ENCODE measurements at regions not wholly inside any gene's neighbourhood (a gene's known extent, or its start where the extent isn't known, plus 50 kb on each side); places are given as distances from the start of the nearest gene placed in this dataset.

GRCh38 chr1:244322791-244323521 is 128.8 kb downstream of the ADSS2 start:
- Histone ChIP-seq H3K27ac (replicated peaks) (peak overlapping the region; percentile 44), H3K4me3 (replicated peaks; ENCODE audit: insufficient read depth, low read length) (no peak overlapping the region), H3K27me3 (ENCODE audit: insufficient read depth, poor library complexity, severe bottlenecking) (no peaks in the 10 kb centered on the region)
- peak; percentile 45 to 56 for DNase-seq (ENCODE audit: low read depth in 1 of 2, low spot score in 1 of 2)
- TF ChIP-seq GABPA (IDR thresholded peaks at IDR 0.05; ENCODE audit: low read depth) (no peak), POLR2AphosphoS5 (IDR thresholded peaks at IDR 0.05; ENCODE audit: low read depth) (no peak), REST (IDR thresholded peaks at IDR 0.05; ENCODE audit: insufficient replicate concordance, low read depth) (no peak), CTCF (IDR thresholded peaks at IDR 0.05; ENCODE audit: insufficient read depth, low read length) (no peak), SPI1 (IDR thresholded peaks at IDR 0.05; ENCODE audit: borderline replicate concordance, low read depth) (no peak)

- TF ChIP-seq GABPA (IDR thresholded peaks at IDR 0.05; ENCODE audit: low read depth): no peak
- TF ChIP-seq SPI1 (IDR thresholded peaks at IDR 0.05; ENCODE audit: borderline replicate concordance, low read depth): no peak
- no peak for TF ChIP-seq REST (IDR thresholded peaks at IDR 0.05; ENCODE audit: insufficient replicate concordance, low read depth)
- TF ChIP-seq CTCF (IDR thresholded peaks at IDR 0.05; ENCODE audit: insufficient read depth, low read length): no peak
- TF ChIP-seq POLR2AphosphoS5 (IDR thresholded peaks at IDR 0.05; ENCODE audit: low read depth): no peak
- Histone ChIP-seq H3K27ac (replicated peaks) (peak overlapping the region; percentile 59), H3K27me3 (ENCODE audit: insufficient read depth, poor library complexity, severe bottlenecking) (no peaks in the 10 kb centered on the region), H3K4me3 (replicated peaks; ENCODE audit: insufficient read depth, low read length) (no peak overlapping the region)
- no peak for DNase-seq (ENCODE audit: low read depth in 1 of 2, low spot score in 1 of 2)
Measured at GRCh38 chr1:244324176-244324883, 127.4 kb downstream of the ADSS2 start.

GRCh38 chr1:244325056-244325758 is 126.5 kb downstream of the ADSS2 start:
- peak overlapping the region; percentile 59 for H3K27ac ChIP-seq (replicated peaks)
- H3K4me3 ChIP-seq (replicated peaks; ENCODE audit: insufficient read depth, low read length): no peak overlapping the region
- TF ChIP-seq CTCF (IDR thresholded peaks at IDR 0.05; ENCODE audit: insufficient read depth, low read length) (no peak), GABPA (IDR thresholded peaks at IDR 0.05; ENCODE audit: low read depth) (no peak), SPI1 (IDR thresholded peaks at IDR 0.05; ENCODE audit: borderline replicate concordance, low read depth) (peak; percentile 99), REST (IDR thresholded peaks at IDR 0.05; ENCODE audit: insufficient replicate concordance, low read depth) (no peak), POLR2AphosphoS5 (IDR thresholded peaks at IDR 0.05; ENCODE audit: low read depth) (no peak)
- peak; percentile 20 to 66 for DNase-seq (ENCODE audit: low read depth in 1 of 2, low spot score in 1 of 2)
- H3K27me3 ChIP-seq (ENCODE audit: insufficient read depth, poor library complexity, severe bottlenecking): no peaks in the 10 kb centered on the region
